Gastroesophageal sphincter (tissue), 4 donors: ENCODE measurements at regions not wholly inside any gene's neighbourhood (a gene's known extent, or its start where the extent isn't known, plus 50 kb on each side); places are given as distances from the start of the nearest gene placed in this dataset.

ENCODE experiments used
- ATAC-seq: fragments of 150-250 bp; one replicate; pipeline ENCODE4 v1.9.1; 2016; ENCODE audit warnings: mild to moderate bottlenecking, moderate library complexity
- H3K27ac ChIP-seq, 4 donors: fragments of 200-600 bp; sonication (generic) in 3 of 4; 1 replicate in 3 of 4; 2 replicates in 1 of 4; pipeline ENCODE4 v1.5.1; 2016 to 2019
- H3K27me3 ChIP-seq: fragments of 200-600 bp; sonication (generic); one replicate; pipeline ENCODE4 v1.5.1; 2019
- H3K36me3 ChIP-seq, 2 donors: fragments of 200-600 bp; sonication (generic); one replicate each; pipeline ENCODE4 v1.5.1; 2019; ENCODE audit warnings: control low read depth in 1 of 2
- H3K4me1 ChIP-seq, 3 donors: fragments of 200-600 bp; sonication (generic); 1 replicate in 2 of 3; 2 replicates in 1 of 3; pipeline ENCODE4 v1.5.1; 2016 to 2019; ENCODE audit warnings: control low read depth in 2 of 3
- H3K4me3 ChIP-seq, 2 donors: fragments of 200-600 bp; sonication (generic); one replicate each; pipeline ENCODE4 v1.5.1; 2019; ENCODE audit warnings: mild to moderate bottlenecking in 1 of 2, moderate library complexity in 1 of 2
- H3K9me3 ChIP-seq, 3 donors: fragments of 200-600 bp; sonication (generic); one replicate each; pipeline ENCODE4 v1.5.1; 2017 to 2019; ENCODE audit warnings: control low read depth in 2 of 3
- EP300 ChIP-seq: sonication (generic); formaldehyde crosslinking; IDR thresholded peaks from one replicate; pipeline ENCODE4 v1.6.1; 2017; ENCODE audit warnings: antibody characterized with exemption, mild to moderate bottlenecking
- POLR2A ChIP-seq, 2 donors: fragments of 450-650 bp; IDR thresholded peaks; one replicate each; pipeline ENCODE4 v1.6.1; 2017; ENCODE audit warnings: antibody characterized with exemption in 2 of 2, mild to moderate bottlenecking in 2 of 2, moderate library complexity in 1 of 2
- POLR2AphosphoS5 ChIP-seq: sonication (generic); formaldehyde crosslinking; IDR thresholded peaks from one replicate; pipeline ENCODE4 v1.6.1; 2017; ENCODE audit warnings: antibody characterized with exemption
- WGBS, 2 donors: methylation state at CpG; one replicate each; pipeline ENCODE4 v1.1.5; 2018; ENCODE audit warnings: low coverage in 1 of 2; 5-methylcytosine and 5-hydroxymethylcytosine counted together
- TF ChIP-seq, protein P1 (sequence below), 4 experiments: fragments of 200-600 bp in 2 of 4; fragments of 450-650 bp in 2 of 4; sonication (generic) in 1 of 4; IDR thresholded peaks; one replicate each; pipeline ENCODE4 v1.5.1; 2017 to 2019; ENCODE audit warnings: antibody characterized with exemption in 4 of 4, mild to moderate bottlenecking in 2 of 4, moderate library complexity in 2 of 4

- Histone ChIP-seq H3K4me1 (no peaks in the 10 kb centered on the region), H3K27ac (no peak overlapping the region), H3K4me3 (no peak overlapping the region), H3K9me3 (no peaks in the 10 kb centered on the region), H3K27me3 (no peaks in the 10 kb centered on the region), H3K36me3 (no peaks in the 10 kb centered on the region)
- 72 to 83% methylated on average over 2 to 3 of the region's 3 CpGs for WGBS, 2 donors
- ATAC-seq = no peak
- TF ChIP-seq EP300 (no peak), POLR2A (IDR thresholded peaks at IDR 0.05) (no peak), POLR2AphosphoS5 (no peak)
- TF ChIP-seq, protein P1, sequence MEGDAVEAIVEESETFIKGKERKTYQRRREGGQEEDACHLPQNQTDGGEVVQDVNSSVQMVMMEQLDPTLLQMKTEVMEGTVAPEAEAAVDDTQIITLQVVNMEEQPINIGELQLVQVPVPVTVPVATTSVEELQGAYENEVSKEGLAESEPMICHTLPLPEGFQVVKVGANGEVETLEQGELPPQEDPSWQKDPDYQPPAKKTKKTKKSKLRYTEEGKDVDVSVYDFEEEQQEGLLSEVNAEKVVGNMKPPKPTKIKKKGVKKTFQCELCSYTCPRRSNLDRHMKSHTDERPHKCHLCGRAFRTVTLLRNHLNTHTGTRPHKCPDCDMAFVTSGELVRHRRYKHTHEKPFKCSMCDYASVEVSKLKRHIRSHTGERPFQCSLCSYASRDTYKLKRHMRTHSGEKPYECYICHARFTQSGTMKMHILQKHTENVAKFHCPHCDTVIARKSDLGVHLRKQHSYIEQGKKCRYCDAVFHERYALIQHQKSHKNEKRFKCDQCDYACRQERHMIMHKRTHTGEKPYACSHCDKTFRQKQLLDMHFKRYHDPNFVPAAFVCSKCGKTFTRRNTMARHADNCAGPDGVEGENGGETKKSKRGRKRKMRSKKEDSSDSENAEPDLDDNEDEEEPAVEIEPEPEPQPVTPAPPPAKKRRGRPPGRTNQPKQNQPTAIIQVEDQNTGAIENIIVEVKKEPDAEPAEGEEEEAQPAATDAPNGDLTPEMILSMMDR (IDR thresholded peaks at IDR 0.05) = no peak
Measured at GRCh38 chr9:24036459-24036858, 210.4 kb upstream of the ELAVL2 start.

DNA sequence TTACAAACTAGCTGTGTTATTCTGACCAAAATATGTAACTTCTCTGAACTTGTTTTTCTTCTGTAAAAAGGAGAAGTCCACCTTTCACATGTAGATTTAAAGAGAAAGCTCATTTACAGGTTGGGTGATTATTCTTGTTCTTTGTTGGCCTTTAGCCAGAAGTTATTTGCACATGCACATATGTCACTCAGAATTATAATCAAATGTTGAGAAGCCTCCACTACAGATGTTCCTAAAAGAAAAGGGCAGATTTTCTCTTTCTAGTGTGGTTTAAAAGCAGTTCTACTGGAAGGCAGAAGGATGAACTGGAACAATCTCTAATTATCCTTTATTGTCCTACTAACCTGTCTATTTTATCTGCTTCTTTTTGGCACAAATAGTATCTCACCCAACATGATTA, 209.8 kb upstream of the ELAVL2 start:
- Histone ChIP-seq H3K4me1 (no peaks in the 10 kb centered on the region), H3K36me3 (no peaks in the 10 kb centered on the region), H3K9me3 (no peaks in the 10 kb centered on the region), H3K27ac (no peak overlapping the region), H3K27me3 (no peaks in the 10 kb centered on the region), H3K4me3 (no peak overlapping the region)
- TF ChIP-seq POLR2A (IDR thresholded peaks at IDR 0.05) (no peak), POLR2AphosphoS5 (no peak), EP300 (no peak)
- TF ChIP-seq, protein P1 (IDR thresholded peaks at IDR 0.05) = no peak
- ATAC-seq = no peak

- ATAC-seq = no peak
- no peaks in the 10 kb centered on the region for H3K4me1 ChIP-seq
- H3K36me3 ChIP-seq = no peaks in the 10 kb centered on the region
- 80 to 86% methylated on average over 2 to 6 of the region's 6 CpGs for WGBS, 2 donors
- H3K4me3 ChIP-seq = no peak overlapping the region
- TF ChIP-seq, protein P1 (IDR thresholded peaks at IDR 0.05) = no peak
- TF ChIP-seq POLR2A (IDR thresholded peaks at IDR 0.05) (no peak), POLR2AphosphoS5 (no peak), EP300 (no peak)
- no peaks in the 10 kb centered on the region for H3K9me3 ChIP-seq
- H3K27me3 ChIP-seq = no peaks in the 10 kb centered on the region
- no peak overlapping the region for H3K27ac ChIP-seq
Measured at GRCh38 chr9:24011881-24012280, 185.8 kb upstream of the ELAVL2 start.

GRCh38 chr9:24011009-24011717, 185.1 kb upstream of the ELAVL2 start:
- no peak overlapping the region for H3K4me3 ChIP-seq
- TF ChIP-seq POLR2A (IDR thresholded peaks at IDR 0.05) = no peak
- TF ChIP-seq, protein P1 (IDR thresholded peaks at IDR 0.05) = no peak
- no peak for TF ChIP-seq EP300
- no peak for TF ChIP-seq POLR2AphosphoS5
- no peaks in the 10 kb centered on the region for H3K9me3 ChIP-seq
- no peaks in the 10 kb centered on the region for H3K27me3 ChIP-seq
- ATAC-seq = no peak
- H3K4me1 ChIP-seq = no peaks in the 10 kb centered on the region
- 56 to 74% methylated on average over 3 to 5 of the region's 5 CpGs for WGBS, 2 donors
- H3K27ac ChIP-seq = no peak overlapping the region
- H3K36me3 ChIP-seq = no peaks in the 10 kb centered on the region

DNA sequence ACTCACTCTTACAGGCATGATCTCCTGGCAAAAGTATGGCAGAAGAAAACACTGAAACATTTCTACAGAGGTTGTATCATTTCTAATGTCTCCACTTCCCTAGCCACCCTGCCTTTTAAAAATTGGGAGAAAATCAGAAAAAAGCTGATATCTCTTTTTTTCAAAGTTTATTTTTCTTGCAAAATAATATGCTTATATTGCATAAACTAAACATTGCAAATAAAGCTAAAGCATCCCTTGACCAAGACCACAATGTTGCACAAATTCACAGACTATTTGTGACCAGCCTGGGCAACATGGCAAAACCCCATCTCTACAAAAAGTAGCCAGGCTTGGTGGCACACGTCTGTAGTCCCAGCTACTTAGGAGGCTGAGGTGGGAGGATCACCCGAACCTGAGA, 183.3 kb upstream of the ELAVL2 start:
- ATAC-seq = no peak
- no peaks in the 10 kb centered on the region for H3K9me3 ChIP-seq
- no peaks in the 10 kb centered on the region for H3K27me3 ChIP-seq
- no peak overlapping the region for H3K4me3 ChIP-seq
- no peak for TF ChIP-seq POLR2AphosphoS5
- no peak for TF ChIP-seq EP300
- no peak for TF ChIP-seq POLR2A (IDR thresholded peaks at IDR 0.05)
- TF ChIP-seq, protein P1 (IDR thresholded peaks at IDR 0.05) = no peak
- no peaks in the 10 kb centered on the region for H3K4me1 ChIP-seq
- H3K36me3 ChIP-seq = no peaks in the 10 kb centered on the region
- 77 to 89% methylated on average over 2 of the region's 2 CpGs for WGBS, 2 donors
- H3K27ac ChIP-seq = no peak overlapping the region
